Vagina (tissue), 2 donors: ENCODE measurements at regions not wholly inside any gene's neighbourhood (a gene's known extent, or its start where the extent isn't known, plus 50 kb on each side); places are given as distances from the start of the nearest gene placed in this dataset.

ENCODE experiments used
- DNase-seq, 2 donors: peaks; one replicate each; pipeline ENCODE4 v3.0.0-alpha.2; 2017; ENCODE audit errors: extremely low spot score in 2 of 2
- H3K27ac ChIP-seq: fragments of 200-600 bp; sonication (generic); one replicate; pipeline ENCODE4 v1.5.1; 2019
- H3K27me3 ChIP-seq: fragments of 200-600 bp; sonication (generic); one replicate; pipeline ENCODE4 v1.5.1; 2019
- H3K36me3 ChIP-seq, 2 donors: fragments of 200-600 bp; sonication (generic); one replicate each; pipeline ENCODE4 v1.5.1; 2017 to 2019
- H3K4me1 ChIP-seq: fragments of 200-600 bp; sonication (generic); one replicate; pipeline ENCODE4 v1.5.1; 2019
- H3K4me3 ChIP-seq, 2 donors: fragments of 200-600 bp; sonication (generic); 1 replicate in 1 of 2; 2 replicates in 1 of 2; pipeline ENCODE4 v1.5.1; 2016 to 2019
- H3K9me3 ChIP-seq: fragments of 200-600 bp; sonication (generic); one replicate; pipeline ENCODE4 v1.5.1; 2019
- POLR2A ChIP-seq, 2 donors: fragments of 450-650 bp; IDR thresholded peaks; one replicate each; pipeline ENCODE4 v1.6.1; 2017; ENCODE audit warnings: antibody characterized with exemption in 2 of 2, mild to moderate bottlenecking in 2 of 2, moderate library complexity in 2 of 2
- POLR2AphosphoS5 ChIP-seq, 2 donors: sonication (generic); formaldehyde crosslinking; IDR thresholded peaks; one replicate each; pipeline ENCODE4 v1.9.0; 2017; ENCODE audit warnings: antibody characterized with exemption in 2 of 2, mild to moderate bottlenecking in 2 of 2, low read depth in 1 of 2; ENCODE audit not compliant: insufficient read depth in 1 of 2
- intact Hi-C: fragments of 100-400 bp; cut with DNase I; formaldehyde crosslinking; loops from one replicate; pipeline ENCODE4 v1.15.1; 2023
- TF ChIP-seq, protein P1 (sequence below), 3 experiments: fragments of 450-650 bp in 2 of 3; fragments of 200-600 bp in 1 of 3; sonication (generic) in 1 of 3; IDR thresholded peaks; one replicate each; pipeline ENCODE4 v1.5.1; 2017 to 2019; ENCODE audit warnings: antibody characterized with exemption in 3 of 3, mild to moderate bottlenecking in 2 of 3, moderate library complexity in 2 of 3

DNA sequence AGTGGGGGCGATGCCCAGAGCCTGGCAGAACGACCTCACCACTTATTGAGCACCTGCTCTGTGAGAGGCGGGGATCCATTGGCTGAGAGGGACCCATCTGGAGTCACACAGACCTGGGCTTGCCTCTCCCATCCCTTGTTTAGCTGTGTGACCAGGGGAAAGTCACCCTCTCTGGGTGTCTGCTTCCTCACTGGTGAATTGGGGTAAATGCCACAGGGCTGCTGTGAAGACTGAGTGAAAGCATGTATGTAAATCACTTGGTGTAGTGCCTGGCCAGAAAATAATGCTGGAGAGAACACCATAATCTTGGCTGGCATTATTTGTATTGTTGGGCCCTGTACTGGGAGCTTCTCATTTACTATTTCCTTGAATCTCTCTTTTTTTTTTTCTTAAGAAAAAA is 83.4 kb upstream of the PRL start:
- Histone ChIP-seq H3K9me3 (no peaks in the 10 kb centered on the region), H3K4me1 (no peaks in the 10 kb centered on the region), H3K27me3 (no peaks in the 10 kb centered on the region), H3K27ac (no peak overlapping the region), H3K36me3 (no peaks in the 10 kb centered on the region), H3K4me3 (no peak overlapping the region)
- no peak for DNase-seq
- TF ChIP-seq, protein P1, sequence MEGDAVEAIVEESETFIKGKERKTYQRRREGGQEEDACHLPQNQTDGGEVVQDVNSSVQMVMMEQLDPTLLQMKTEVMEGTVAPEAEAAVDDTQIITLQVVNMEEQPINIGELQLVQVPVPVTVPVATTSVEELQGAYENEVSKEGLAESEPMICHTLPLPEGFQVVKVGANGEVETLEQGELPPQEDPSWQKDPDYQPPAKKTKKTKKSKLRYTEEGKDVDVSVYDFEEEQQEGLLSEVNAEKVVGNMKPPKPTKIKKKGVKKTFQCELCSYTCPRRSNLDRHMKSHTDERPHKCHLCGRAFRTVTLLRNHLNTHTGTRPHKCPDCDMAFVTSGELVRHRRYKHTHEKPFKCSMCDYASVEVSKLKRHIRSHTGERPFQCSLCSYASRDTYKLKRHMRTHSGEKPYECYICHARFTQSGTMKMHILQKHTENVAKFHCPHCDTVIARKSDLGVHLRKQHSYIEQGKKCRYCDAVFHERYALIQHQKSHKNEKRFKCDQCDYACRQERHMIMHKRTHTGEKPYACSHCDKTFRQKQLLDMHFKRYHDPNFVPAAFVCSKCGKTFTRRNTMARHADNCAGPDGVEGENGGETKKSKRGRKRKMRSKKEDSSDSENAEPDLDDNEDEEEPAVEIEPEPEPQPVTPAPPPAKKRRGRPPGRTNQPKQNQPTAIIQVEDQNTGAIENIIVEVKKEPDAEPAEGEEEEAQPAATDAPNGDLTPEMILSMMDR (IDR thresholded peaks at IDR 0.05), result no peak
- TF ChIP-seq POLR2AphosphoS5 (IDR thresholded peaks at IDR 0.05; ENCODE audit: insufficient read depth in 1 of 2, low read depth in 1 of 2), result no peak
- no peak for TF ChIP-seq POLR2A (IDR thresholded peaks at IDR 0.05)
- intact Hi-C loops, result no loop called here

DNA sequence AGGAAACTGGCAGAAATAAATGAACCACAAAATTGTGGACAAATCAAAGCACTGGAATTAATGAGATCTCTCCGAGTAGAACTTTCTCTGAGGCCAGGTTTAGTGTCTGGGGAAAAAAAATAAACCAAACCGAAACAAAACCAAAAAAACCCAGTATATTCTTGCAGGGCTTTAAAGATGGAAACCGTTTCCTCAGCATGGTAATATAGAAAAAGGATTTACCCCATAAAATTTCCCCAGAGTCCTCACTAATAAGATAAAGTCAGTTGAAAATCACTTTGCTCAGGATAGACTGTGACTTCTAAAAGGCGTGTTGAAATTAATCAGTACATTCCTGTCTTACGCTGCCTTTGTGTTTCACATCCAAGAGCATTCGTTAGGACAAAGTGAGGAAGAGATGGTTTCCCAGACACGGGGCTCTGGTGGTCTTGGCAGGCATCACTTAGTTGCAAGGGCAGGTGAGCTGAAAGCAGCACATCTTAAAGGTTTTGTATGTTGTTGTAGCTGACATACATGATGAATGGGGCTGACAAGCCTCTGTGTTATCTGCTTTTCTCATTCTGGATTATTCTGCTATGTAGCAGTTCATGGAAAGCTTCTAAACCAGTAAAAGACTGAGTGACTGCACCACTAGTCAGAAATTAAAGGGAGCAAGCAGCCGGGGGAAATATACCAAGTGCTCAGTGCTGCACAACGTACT is 85.2 kb upstream of the PRL start:
- Histone ChIP-seq H3K27ac (no peak overlapping the region), H3K4me3 (no peak overlapping the region), H3K27me3 (no peaks in the 10 kb centered on the region), H3K9me3 (no peaks in the 10 kb centered on the region), H3K36me3 (no peaks in the 10 kb centered on the region), H3K4me1 (no peaks in the 10 kb centered on the region)
- DNase-seq, result no peak
- intact Hi-C loops, result no loop called here
- TF ChIP-seq, protein P1 (IDR thresholded peaks at IDR 0.05), result no peak
- TF ChIP-seq POLR2A (IDR thresholded peaks at IDR 0.05), result no peak
- TF ChIP-seq POLR2AphosphoS5 (IDR thresholded peaks at IDR 0.05; ENCODE audit: insufficient read depth in 1 of 2, low read depth in 1 of 2), result no peak

DNA sequence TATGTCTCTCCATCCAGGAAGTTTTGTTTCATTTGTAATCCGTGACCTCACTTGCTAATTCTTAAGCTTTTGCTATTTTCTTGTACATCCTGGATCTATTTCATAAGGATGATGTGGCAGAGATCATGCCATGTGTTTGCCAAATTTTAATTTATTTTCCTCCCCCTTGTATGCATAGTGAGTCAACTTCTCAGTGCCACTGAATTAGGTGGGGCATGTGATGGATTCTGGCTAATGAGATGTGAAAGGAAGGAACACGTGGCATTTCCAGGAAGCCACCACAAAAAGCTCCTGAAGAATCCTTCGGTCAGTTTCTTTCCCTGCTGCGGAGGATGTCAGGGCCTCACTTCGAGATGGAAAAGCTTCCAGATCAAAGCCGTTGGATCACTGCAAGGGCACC is 86.2 kb upstream of the PRL start:
- no peak for TF ChIP-seq POLR2AphosphoS5 (IDR thresholded peaks at IDR 0.05; ENCODE audit: insufficient read depth in 1 of 2, low read depth in 1 of 2)
- no peak for TF ChIP-seq POLR2A (IDR thresholded peaks at IDR 0.05)
- TF ChIP-seq, protein P1 (IDR thresholded peaks at IDR 0.05), result no peak
- no peak overlapping the region for H3K27ac ChIP-seq
- H3K4me1 ChIP-seq, result no peaks in the 10 kb centered on the region
- H3K27me3 ChIP-seq, result no peaks in the 10 kb centered on the region
- no peaks in the 10 kb centered on the region for H3K9me3 ChIP-seq
- intact Hi-C loops, result no loop called here
- no peaks in the 10 kb centered on the region for H3K36me3 ChIP-seq
- H3K4me3 ChIP-seq, result no peak overlapping the region
- no peak for DNase-seq

DNA sequence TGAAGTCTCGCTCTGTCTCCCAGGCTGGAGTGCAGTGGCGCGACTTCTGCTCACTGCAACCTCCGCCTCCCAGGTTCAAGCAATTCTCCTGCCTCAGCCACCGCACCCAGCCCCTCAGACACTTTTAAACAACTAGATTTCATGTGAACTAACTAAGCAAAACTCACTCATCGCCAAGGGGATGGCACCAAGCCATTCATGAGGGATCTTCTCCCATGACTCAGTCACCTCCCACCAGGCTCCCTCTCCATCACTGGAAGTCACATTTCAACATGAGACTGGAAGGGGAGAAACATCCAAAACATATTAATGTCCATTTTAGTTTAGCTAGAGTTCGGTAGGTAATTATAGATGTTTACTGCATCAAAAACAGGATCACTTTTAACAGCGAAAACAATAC is 95.9 kb upstream of the PRL start:
- no peaks in the 10 kb centered on the region for H3K36me3 ChIP-seq
- TF ChIP-seq POLR2AphosphoS5 (IDR thresholded peaks at IDR 0.05; ENCODE audit: insufficient read depth in 1 of 2, low read depth in 1 of 2) (no peak), POLR2A (IDR thresholded peaks at IDR 0.05) (no peak)
- TF ChIP-seq, protein P1 (IDR thresholded peaks at IDR 0.05), result no peak
- H3K9me3 ChIP-seq, result no peaks in the 10 kb centered on the region

DNA sequence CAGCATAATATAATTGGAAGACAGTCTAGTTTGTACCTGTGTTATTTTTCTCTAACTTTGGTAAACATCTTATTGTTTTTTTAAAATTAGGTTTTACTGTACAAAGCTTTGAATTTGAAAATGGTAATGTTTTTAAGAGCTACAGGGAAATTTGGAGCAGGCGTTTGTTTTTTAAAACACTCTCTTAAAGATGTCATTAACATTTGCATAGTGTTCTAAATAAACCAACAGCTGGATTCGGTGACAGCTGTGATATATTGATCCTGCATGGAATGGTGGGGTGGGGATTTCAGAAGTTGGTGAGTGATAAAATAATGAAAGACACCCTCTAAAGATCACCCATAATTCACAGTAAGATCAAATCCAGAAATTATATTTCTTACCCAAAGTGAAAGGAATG is 97.9 kb upstream of the PRL start:
- H3K27ac ChIP-seq, result no peak overlapping the region
- no peaks in the 10 kb centered on the region for H3K4me1 ChIP-seq
- no peak for DNase-seq
- TF ChIP-seq, protein P1 (IDR thresholded peaks at IDR 0.05), result no peak
- no peak for TF ChIP-seq POLR2A (IDR thresholded peaks at IDR 0.05)
- TF ChIP-seq POLR2AphosphoS5 (IDR thresholded peaks at IDR 0.05; ENCODE audit: insufficient read depth in 1 of 2, low read depth in 1 of 2), result no peak
- H3K4me3 ChIP-seq, result no peak overlapping the region
- H3K9me3 ChIP-seq, result no peaks in the 10 kb centered on the region
- intact Hi-C loops, result no loop called here
- H3K36me3 ChIP-seq, result no peaks in the 10 kb centered on the region
- no peaks in the 10 kb centered on the region for H3K27me3 ChIP-seq

More for the DNA sequence above, 95.9 kb upstream of the PRL start:
- no peaks in the 10 kb centered on the region for H3K27me3 ChIP-seq
- DNase-seq, result no peak
- intact Hi-C loops, result no loop called here
- no peak overlapping the region for H3K4me3 ChIP-seq
- no peak overlapping the region for H3K27ac ChIP-seq
- H3K4me1 ChIP-seq, result no peaks in the 10 kb centered on the region
